Vagina (tissue), 2 donors: ENCODE measurements at regions not wholly inside any gene's neighbourhood (a gene's known extent, or its start where the extent isn't known, plus 50 kb on each side); places are given as distances from the start of the nearest gene placed in this dataset.

ENCODE experiments used
- DNase-seq, 2 donors: peaks; one replicate each; pipeline ENCODE4 v3.0.0-alpha.2; 2017; ENCODE audit errors: extremely low spot score in 2 of 2
- H3K27ac ChIP-seq: fragments of 200-600 bp; sonication (generic); one replicate; pipeline ENCODE4 v1.5.1; 2019
- H3K27me3 ChIP-seq: fragments of 200-600 bp; sonication (generic); one replicate; pipeline ENCODE4 v1.5.1; 2019
- H3K36me3 ChIP-seq, 2 donors: fragments of 200-600 bp; sonication (generic); one replicate each; pipeline ENCODE4 v1.5.1; 2017 to 2019
- H3K4me1 ChIP-seq: fragments of 200-600 bp; sonication (generic); one replicate; pipeline ENCODE4 v1.5.1; 2019
- H3K4me3 ChIP-seq, 2 donors: fragments of 200-600 bp; sonication (generic); 1 replicate in 1 of 2; 2 replicates in 1 of 2; pipeline ENCODE4 v1.5.1; 2016 to 2019
- H3K9me3 ChIP-seq: fragments of 200-600 bp; sonication (generic); one replicate; pipeline ENCODE4 v1.5.1; 2019
- POLR2A ChIP-seq, 2 donors: fragments of 450-650 bp; IDR thresholded peaks; one replicate each; pipeline ENCODE4 v1.6.1; 2017; ENCODE audit warnings: antibody characterized with exemption in 2 of 2, mild to moderate bottlenecking in 2 of 2, moderate library complexity in 2 of 2
- POLR2AphosphoS5 ChIP-seq, 2 donors: sonication (generic); formaldehyde crosslinking; IDR thresholded peaks; one replicate each; pipeline ENCODE4 v1.9.0; 2017; ENCODE audit warnings: antibody characterized with exemption in 2 of 2, mild to moderate bottlenecking in 2 of 2, low read depth in 1 of 2; ENCODE audit not compliant: insufficient read depth in 1 of 2
- intact Hi-C: fragments of 100-400 bp; cut with DNase I; formaldehyde crosslinking; loops from one replicate; pipeline ENCODE4 v1.15.1; 2023
- TF ChIP-seq, protein P1 (sequence below), 3 experiments: fragments of 450-650 bp in 2 of 3; fragments of 200-600 bp in 1 of 3; sonication (generic) in 1 of 3; IDR thresholded peaks; one replicate each; pipeline ENCODE4 v1.5.1; 2017 to 2019; ENCODE audit warnings: antibody characterized with exemption in 3 of 3, mild to moderate bottlenecking in 2 of 3, moderate library complexity in 2 of 3

DNA sequence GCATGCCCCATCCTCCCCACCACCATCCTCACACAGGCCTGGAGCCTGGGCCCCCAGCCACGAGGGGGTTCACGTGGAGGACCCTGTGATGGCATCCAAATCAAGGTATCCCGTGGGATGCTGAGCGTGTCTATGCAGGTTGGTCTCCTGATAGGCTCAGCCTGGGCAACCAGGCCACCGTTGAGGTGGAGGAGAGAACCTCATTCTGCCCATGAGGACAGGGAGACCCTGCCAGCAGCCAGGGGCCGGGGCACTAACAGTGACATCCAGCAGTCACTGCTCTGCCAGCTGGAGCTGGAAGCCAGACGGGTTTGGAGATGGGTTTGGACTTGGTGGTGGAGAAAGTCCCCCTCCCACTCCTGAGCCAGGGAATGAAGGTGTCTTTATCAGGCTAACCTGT is 582.8 kb downstream of the MATN1 start:
- no peak overlapping the region for H3K27ac ChIP-seq
- H3K4me1 ChIP-seq: no peaks in the 10 kb centered on the region
- no peaks in the 10 kb centered on the region for H3K36me3 ChIP-seq
- intact Hi-C loops: no loop called here
- DNase-seq: no peak
- no peak overlapping the region for H3K4me3 ChIP-seq
- H3K9me3 ChIP-seq: no peaks in the 10 kb centered on the region
- no peaks in the 10 kb centered on the region for H3K27me3 ChIP-seq
- TF ChIP-seq POLR2A (IDR thresholded peaks at IDR 0.05) (no peak), POLR2AphosphoS5 (IDR thresholded peaks at IDR 0.05; ENCODE audit: insufficient read depth in 1 of 2, low read depth in 1 of 2) (no peak)
- TF ChIP-seq, protein P1, sequence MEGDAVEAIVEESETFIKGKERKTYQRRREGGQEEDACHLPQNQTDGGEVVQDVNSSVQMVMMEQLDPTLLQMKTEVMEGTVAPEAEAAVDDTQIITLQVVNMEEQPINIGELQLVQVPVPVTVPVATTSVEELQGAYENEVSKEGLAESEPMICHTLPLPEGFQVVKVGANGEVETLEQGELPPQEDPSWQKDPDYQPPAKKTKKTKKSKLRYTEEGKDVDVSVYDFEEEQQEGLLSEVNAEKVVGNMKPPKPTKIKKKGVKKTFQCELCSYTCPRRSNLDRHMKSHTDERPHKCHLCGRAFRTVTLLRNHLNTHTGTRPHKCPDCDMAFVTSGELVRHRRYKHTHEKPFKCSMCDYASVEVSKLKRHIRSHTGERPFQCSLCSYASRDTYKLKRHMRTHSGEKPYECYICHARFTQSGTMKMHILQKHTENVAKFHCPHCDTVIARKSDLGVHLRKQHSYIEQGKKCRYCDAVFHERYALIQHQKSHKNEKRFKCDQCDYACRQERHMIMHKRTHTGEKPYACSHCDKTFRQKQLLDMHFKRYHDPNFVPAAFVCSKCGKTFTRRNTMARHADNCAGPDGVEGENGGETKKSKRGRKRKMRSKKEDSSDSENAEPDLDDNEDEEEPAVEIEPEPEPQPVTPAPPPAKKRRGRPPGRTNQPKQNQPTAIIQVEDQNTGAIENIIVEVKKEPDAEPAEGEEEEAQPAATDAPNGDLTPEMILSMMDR (IDR thresholded peaks at IDR 0.05): no peak

DNA sequence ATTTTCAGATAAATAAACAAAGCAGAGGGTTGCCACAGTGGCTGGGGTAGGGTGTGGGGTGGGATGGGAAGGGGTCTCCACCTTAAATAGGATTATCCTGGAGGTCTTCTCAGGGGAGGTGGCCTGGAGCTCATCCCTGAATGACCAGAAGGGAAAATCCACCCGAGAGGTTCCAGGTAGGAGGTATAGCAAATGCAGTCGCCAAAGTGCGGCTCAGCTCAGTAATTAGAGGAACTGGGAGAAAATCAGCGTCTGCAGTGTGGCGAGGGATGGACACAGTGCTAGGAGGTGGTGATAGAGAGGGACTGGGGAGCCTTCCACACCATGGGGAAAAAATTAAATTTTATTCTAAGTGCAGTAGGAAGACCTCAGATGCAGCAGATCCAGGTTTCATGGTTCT is 584.5 kb downstream of the MATN1 start:
- DNase-seq: no peak
- no peak overlapping the region for H3K27ac ChIP-seq
- no peaks in the 10 kb centered on the region for H3K4me1 ChIP-seq
- no peaks in the 10 kb centered on the region for H3K27me3 ChIP-seq
- no peak overlapping the region for H3K4me3 ChIP-seq
- intact Hi-C loops: no loop called here
- H3K9me3 ChIP-seq: no peaks in the 10 kb centered on the region
- TF ChIP-seq, protein P1 (IDR thresholded peaks at IDR 0.05): no peak
- no peak for TF ChIP-seq POLR2A (IDR thresholded peaks at IDR 0.05)
- TF ChIP-seq POLR2AphosphoS5 (IDR thresholded peaks at IDR 0.05; ENCODE audit: insufficient read depth in 1 of 2, low read depth in 1 of 2): no peak
- H3K36me3 ChIP-seq: no peaks in the 10 kb centered on the region

DNA sequence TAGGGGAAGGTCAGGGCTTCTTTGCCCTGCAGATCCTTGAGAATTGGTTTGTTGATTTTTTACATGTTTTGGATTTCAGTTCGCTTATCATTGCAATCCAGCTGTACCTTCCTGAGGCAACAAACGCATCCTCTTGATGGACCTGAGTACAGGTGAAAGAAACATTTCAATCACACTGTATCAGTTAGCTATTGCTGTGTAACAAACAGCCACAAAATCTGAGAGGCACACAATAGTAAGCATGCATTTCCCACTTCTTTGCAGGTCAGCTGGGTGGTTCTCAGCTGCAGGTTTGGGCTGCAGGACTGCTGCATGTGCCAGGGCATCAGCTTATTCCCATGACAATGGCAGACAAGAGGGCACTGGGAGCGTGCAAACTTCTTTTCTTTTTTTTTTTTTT is 586.4 kb downstream of the MATN1 start:
- intact Hi-C loops: no loop called here
- H3K27me3 ChIP-seq: no peaks in the 10 kb centered on the region
- no peaks in the 10 kb centered on the region for H3K9me3 ChIP-seq
- H3K4me1 ChIP-seq: no peaks in the 10 kb centered on the region
- TF ChIP-seq POLR2A (IDR thresholded peaks at IDR 0.05) (no peak), POLR2AphosphoS5 (IDR thresholded peaks at IDR 0.05; ENCODE audit: insufficient read depth in 1 of 2, low read depth in 1 of 2) (no peak)
- TF ChIP-seq, protein P1 (IDR thresholded peaks at IDR 0.05): no peak
- no peak overlapping the region for H3K27ac ChIP-seq
- no peaks in the 10 kb centered on the region for H3K36me3 ChIP-seq
- no peak overlapping the region for H3K4me3 ChIP-seq
- DNase-seq: peak in 1 of 2 donors; percentile 14

DNA sequence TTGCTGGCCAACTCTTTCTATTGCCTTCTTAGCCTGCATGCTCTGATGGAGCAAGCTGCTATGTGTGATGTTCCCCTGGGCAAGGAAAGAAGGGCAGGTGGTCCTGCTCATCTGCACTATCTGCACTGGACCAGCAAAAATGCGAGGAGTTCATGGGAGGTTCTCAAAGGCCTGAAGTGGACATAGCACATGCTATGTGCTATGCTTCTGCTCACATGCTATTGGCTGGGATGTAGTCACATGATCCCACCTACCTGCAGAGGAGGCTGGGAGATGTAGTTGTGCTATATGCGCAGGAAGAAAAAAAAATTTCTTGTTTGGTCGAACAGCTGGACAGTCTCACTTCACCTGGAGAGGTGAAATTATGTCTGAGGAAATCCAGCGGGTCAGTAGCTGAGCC is 587.7 kb downstream of the MATN1 start:
- intact Hi-C loops: no loop called here
- DNase-seq: no peak
- Histone ChIP-seq H3K4me1 (no peaks in the 10 kb centered on the region), H3K27ac (no peak overlapping the region), H3K9me3 (no peaks in the 10 kb centered on the region), H3K4me3 (no peak overlapping the region), H3K36me3 (no peaks in the 10 kb centered on the region), H3K27me3 (no peaks in the 10 kb centered on the region)
- TF ChIP-seq POLR2AphosphoS5 (IDR thresholded peaks at IDR 0.05; ENCODE audit: insufficient read depth in 1 of 2, low read depth in 1 of 2) (no peak), POLR2A (IDR thresholded peaks at IDR 0.05) (no peak)
- TF ChIP-seq, protein P1 (IDR thresholded peaks at IDR 0.05): no peak

DNA sequence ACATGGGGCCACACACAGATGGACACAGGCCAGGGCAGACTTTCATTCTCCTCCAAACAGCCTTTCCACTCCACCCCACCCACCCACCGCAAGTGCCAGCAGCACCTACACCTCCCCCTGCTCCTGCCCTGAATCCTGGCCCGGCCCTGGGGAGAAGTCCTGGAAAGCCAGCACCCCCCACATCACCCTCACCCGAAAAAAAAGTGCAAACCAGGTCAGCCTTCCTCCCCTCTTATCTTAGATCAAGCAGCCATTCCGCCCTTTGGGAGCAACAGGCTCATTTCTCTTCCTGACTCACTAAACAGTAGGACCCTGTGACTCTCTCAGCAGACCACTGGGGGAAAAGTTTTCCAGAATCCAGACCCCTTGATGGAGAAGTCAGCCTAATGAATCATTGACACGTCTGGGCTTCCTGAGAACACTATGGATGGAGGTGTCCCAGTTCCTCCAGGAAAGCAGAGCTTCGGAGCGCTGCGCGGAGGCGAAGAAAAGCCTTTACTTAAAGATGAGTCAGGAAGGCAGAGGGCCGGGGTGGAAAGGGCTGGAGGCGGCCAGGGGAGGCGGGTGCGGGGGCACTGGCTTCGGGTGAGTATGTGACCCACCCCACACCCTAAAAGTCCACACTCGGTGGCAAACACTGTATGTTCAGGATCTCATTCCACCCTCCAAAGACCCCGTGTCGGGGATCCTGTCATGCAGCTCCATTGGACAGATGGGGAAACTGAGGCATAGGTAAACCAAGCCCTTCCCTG is 588.7 kb downstream of the MATN1 start:
- H3K36me3 ChIP-seq: no peaks in the 10 kb centered on the region
- H3K27me3 ChIP-seq: no peaks in the 10 kb centered on the region
- no peaks in the 10 kb centered on the region for H3K9me3 ChIP-seq
- intact Hi-C loops: no loop called here
- DNase-seq: peak in 1 of 2 donors; percentile 72
- H3K4me1 ChIP-seq: no peaks in the 10 kb centered on the region
- no peak for TF ChIP-seq POLR2AphosphoS5 (IDR thresholded peaks at IDR 0.05; ENCODE audit: insufficient read depth in 1 of 2, low read depth in 1 of 2)
- no peak for TF ChIP-seq POLR2A (IDR thresholded peaks at IDR 0.05)
- TF ChIP-seq, protein P1 (IDR thresholded peaks at IDR 0.05): no peak
- H3K4me3 ChIP-seq: no peak overlapping the region
- no peak overlapping the region for H3K27ac ChIP-seq
